ENCODE measurements at regions not wholly inside any gene's neighbourhood (a gene's known extent, or its start where the extent isn't known, plus 50 kb on each side); places are given as distances from the start of the nearest gene placed in this dataset.

DNA sequence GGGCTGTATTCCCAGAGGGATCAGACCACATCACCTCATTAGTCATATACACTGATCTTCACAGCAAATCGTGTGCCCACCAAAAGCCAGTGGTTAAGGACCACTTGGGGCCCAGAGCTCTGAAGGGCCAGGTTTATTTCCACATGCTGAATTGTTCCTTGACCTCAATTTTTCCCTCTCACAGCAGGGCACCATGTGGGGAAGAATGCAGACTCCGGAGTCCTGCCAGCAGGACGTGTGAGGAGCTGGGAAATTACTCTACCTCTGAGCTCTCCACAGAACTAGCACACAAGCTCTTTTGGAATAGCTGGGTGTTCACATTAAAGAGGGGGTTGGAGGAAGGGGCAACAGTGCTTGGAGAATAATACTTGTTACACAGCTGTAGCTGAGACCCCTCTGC lies 57.6 kb upstream of the SEL1L start:
- CTCF ChIA-PET: no interaction called here
- H2AFZ ChIP-seq (ENCODE audit: low read depth, low read length): no peak overlapping the region

More for the DNA sequence above, 57.6 kb upstream of the SEL1L start:
- Histone ChIP-seq H3K4me3 (replicated peaks in 1 of 3; ENCODE audit: insufficient read depth in 1 of 3, low read depth in 1 of 3, low read length in 3 of 3) (no peak overlapping the region), H3K4me2 (ENCODE audit: insufficient read depth, low read length) (no peak overlapping the region), H3K27ac (ENCODE audit: insufficient read depth, low read depth, low read length) (no peak overlapping the region), H3K79me2 (ENCODE audit: control insufficient read depth, insufficient read depth, low read length) (no peaks in the 10 kb centered on the region), H3K9me1 (replicated peaks; ENCODE audit: control insufficient read depth, extremely low read depth, insufficient read depth, low read length) (no peaks in the 10 kb centered on the region), H3K36me3 (ENCODE audit: control insufficient read depth in 2 of 2, extremely low read depth in 1 of 2, insufficient read depth in 2 of 2, low read length in 2 of 2) (no peaks in the 10 kb centered on the region), H3K9ac (replicated peaks; ENCODE audit: extremely low read depth, insufficient read depth, low read length) (no peak overlapping the region), H4K20me1 (replicated peaks; ENCODE audit: control insufficient read depth, extremely low read depth, insufficient read depth, low read length) (no peaks in the 10 kb centered on the region), H3K9me3 (replicated peaks; ENCODE audit: control insufficient read depth, insufficient read depth, low read length) (peaks cover 2% of the 10 kb centered on the region), H3K4me1 (ENCODE audit: control insufficient read depth, extremely low read depth, insufficient read depth, low read length) (no peaks in the 10 kb centered on the region), H3K27me3 (ENCODE audit: control insufficient read depth in 2 of 2, insufficient read depth in 2 of 2, low read length in 2 of 2) (no peaks in the 10 kb centered on the region)
- no peak for TF ChIP-seq EZH2 (IDR thresholded peaks at IDR 0.05; ENCODE audit: borderline replicate concordance, low read depth, low read length, severe bottlenecking)
- TF ChIP-seq POLR2A (IDR thresholded peaks at IDR 0.05; ENCODE audit: low read depth, low read length): no peak
- no peak for TF ChIP-seq JUN (IDR thresholded peaks at IDR 0.05; ENCODE audit: borderline replicate concordance, insufficient read depth, insufficient read length, low read depth)
- no peak for TF ChIP-seq GATA2 (IDR thresholded peaks at IDR 0.05; ENCODE audit: insufficient read depth, insufficient read length, low read depth, low read length)
- no peak for TF ChIP-seq POLR2AphosphoS5 (IDR thresholded peaks at IDR 0.05; ENCODE audit: insufficient read depth, low read depth, low read length)
- TF ChIP-seq, protein P1, sequence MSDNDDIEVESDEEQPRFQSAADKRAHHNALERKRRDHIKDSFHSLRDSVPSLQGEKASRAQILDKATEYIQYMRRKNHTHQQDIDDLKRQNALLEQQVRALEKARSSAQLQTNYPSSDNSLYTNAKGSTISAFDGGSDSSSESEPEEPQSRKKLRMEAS (IDR thresholded peaks at IDR 0.05; ENCODE audit: insufficient read depth, insufficient read length): no peak
- no peak for TF ChIP-seq FOS (IDR thresholded peaks at IDR 0.05; ENCODE audit: borderline replicate concordance, insufficient read depth, low read length)
- TF ChIP-seq, protein P2, sequence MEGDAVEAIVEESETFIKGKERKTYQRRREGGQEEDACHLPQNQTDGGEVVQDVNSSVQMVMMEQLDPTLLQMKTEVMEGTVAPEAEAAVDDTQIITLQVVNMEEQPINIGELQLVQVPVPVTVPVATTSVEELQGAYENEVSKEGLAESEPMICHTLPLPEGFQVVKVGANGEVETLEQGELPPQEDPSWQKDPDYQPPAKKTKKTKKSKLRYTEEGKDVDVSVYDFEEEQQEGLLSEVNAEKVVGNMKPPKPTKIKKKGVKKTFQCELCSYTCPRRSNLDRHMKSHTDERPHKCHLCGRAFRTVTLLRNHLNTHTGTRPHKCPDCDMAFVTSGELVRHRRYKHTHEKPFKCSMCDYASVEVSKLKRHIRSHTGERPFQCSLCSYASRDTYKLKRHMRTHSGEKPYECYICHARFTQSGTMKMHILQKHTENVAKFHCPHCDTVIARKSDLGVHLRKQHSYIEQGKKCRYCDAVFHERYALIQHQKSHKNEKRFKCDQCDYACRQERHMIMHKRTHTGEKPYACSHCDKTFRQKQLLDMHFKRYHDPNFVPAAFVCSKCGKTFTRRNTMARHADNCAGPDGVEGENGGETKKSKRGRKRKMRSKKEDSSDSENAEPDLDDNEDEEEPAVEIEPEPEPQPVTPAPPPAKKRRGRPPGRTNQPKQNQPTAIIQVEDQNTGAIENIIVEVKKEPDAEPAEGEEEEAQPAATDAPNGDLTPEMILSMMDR (IDR thresholded peaks at IDR 0.05; ENCODE audit: extremely low read depth in 1 of 2, insufficient read depth in 1 of 2, low read depth in 1 of 2, low read length in 2 of 2): no peak
- no peak for TF ChIP-seq MYC (IDR thresholded peaks at IDR 0.05; ENCODE audit: low read depth, low read length)
- intact Hi-C loops (cut with micrococcal nuclease): no loop called here
- POLR2A ChIA-PET: no interaction called here
- no peak for FAIRE-seq
- no TSS peak for BruUV-seq (replicated peaks)
- DNase-seq (ENCODE audit: low read depth, low spot score): no peak
- dilution Hi-C loops (cut with MboI; ENCODE audit: extremely low pct_ligation_motif_present, low sequenced_read_pairs): no loop called here
